ENCODE measurements at regions not wholly inside any gene's neighbourhood (a gene's known extent, or its start where the extent isn't known, plus 50 kb on each side); places are given as distances from the start of the nearest gene placed in this dataset.

- no peak for DNase-seq
Measured at GRCh38 chr4:99712099-99712498, 54.5 kb upstream of the C4orf54 start.

GRCh38 chr4:99711657-99712056 is 54.0 kb upstream of the C4orf54 start:
- DNase-seq, result no peak

- DNase-seq, result no peak
Measured at GRCh38 chr4:99710681-99711345, 53.2 kb upstream of the C4orf54 start.

GRCh38 chr4:99710020-99710419 is 52.4 kb upstream of the C4orf54 start:
- DNase-seq, result no peak

- DNase-seq, result no peak
Measured at GRCh38 chr4:99708551-99708950, 50.9 kb upstream of the C4orf54 start.

Data from stimulated activated CD4-positive, alpha-beta T cell treated with anti-CD3 and anti-CD28 coated beads, Interleukin-2, amount 100 ng/mL, for 24 hours (primary cell).